NCI-H460 (cell line): ENCODE measurements at regions not wholly inside any gene's neighbourhood (a gene's known extent, or its start where the extent isn't known, plus 50 kb on each side); places are given as distances from the start of the nearest gene placed in this dataset.
"Not testable (repeated sequence)": the region's sequence is repeated elsewhere in the genome, so short reads cannot be mapped to it uniquely, and the experiment has no call there.

Experiments used
- DNase-seq: peaks from one replicate; pipeline ENCODE4 v3.0.0-alpha.2; 2016; ENCODE audit warnings: low read depth; ENCODE audit errors: extremely low read depth

DNA sequence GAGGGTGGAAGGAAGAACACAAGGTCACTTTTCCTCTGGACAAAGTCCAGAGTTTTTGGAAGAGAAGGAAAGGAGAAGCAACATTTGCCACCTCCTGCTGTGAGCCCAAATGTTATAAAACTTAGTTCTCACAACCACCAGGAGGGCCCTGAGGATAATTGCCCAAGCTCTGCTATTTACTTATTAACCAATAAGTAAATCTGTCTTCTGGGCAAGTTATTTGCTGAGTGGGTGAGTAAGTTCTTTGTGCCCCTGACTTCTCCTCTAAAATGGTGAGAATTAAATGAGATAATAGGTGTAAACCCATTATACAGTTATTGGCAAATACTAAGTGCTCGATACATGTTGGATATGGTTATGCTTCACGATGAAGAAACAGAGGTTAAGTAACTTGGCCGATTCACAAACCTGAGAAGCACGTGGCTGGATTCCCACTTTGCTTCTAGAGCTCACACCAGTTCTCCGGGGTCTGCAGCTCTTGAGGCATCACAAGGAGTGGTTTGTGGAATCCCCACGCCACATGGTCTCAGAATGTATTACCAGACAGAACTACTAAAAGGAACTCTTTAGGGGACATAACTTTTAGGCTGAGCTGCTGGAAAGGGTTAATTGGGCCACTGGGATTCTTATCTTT lies 164.1 kb downstream of the MYCN start:
- DNase-seq: no peak

DNA sequence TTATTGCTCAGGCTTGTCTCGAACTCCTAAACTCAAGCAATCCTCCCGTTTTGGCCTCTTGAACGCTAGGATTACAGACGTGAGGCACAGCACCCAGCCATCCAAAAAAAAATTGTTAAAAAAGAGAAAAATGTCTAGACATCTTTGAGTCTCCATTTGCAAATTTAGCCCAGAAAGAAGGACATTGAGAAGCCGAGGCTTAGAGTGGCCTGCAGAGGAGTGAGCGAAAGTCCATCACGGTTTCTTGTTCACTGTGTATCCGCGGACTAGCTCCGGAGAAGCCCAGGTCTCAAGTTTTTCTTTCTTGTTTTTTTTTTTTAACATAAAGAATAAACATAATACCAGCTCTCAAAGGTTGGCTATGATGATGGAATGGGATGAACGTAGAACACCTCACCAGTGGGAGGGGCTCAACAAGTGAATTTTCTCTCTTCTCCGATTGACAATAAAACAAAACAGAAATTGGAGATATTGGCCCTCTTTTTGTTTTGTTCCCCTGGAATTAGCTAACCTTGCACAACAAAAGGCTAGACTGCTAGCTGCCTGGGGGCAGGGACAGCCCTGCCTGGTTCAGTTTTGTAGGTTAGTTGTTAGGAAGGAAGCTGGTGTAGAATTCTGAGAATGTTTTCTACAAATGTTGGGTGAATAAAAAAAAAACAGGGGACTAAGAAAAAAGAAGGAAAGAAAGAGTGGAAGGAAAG lies 163.4 kb downstream of the MYCN start:
- no peak for DNase-seq

DNA sequence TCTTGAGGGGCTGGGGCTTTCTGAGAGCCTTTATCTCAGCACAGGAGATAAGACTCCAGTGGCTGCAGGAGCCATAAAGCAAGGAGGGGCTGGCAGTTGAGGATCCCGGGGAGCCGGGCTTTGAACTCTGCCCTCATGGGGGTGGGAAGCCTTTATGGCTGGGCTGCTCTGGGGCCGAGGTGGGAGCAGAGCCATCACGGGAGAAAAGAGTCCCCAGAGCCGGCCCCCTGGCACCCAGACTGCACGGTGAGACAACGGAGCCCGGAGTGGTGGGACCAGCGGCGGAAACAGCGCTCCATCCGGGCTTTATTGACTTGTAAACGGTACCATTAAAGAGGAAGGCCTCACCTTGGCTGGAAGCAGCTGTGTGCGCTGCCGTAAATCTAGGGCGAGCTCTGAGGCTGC lies 162.6 kb downstream of the MYCN start:
- DNase-seq: no peak

DNA sequence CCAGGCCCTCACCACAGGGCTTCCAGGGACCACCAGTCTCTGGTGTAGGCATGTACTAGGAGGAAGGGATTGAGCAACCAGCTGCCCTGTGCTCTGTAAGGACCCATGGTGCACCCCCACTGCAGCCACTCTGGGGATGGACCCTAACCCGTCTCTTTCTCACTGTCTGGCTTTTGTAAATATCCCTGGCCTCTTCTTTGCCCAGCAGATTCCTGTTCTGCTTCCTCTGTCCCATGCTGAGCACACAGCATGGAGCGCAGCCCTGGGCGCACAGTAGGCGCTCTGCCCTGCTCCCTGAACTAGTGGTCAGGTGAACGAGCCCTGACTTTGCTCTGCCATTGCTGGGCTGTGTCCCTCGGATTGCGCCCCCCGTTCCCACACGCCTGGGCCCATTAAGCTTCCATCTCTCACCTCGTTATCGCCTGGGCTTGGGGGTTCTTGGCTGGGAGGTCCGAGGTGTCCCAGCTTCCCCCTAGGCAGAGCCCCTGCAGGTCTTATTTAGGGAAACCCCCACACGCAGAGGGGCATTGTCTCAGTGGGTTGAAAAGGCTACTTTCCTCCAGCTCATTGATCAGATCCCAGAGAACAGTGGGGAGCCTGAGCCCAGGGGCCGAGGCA lies 162.1 kb downstream of the MYCN start:
- no peak for DNase-seq

DNA sequence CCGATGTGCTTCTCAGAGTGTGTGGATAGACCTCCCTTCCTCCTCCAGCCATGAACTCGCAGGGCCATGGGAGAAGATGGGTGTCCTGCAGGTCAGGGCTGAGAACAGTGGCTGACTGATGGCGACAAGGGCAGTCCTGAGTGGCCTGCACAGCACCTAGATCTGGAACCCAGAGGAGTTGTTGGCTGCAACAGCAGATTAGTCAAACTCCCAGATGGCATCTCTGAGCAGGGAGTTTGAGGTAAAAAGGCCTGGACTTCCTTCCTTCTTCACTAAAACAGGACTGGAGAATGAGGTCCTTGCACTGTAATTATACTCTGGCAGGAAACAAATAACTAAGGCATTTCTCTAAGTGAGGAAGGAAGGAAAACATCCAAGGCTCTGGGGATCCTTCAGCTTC lies 160.8 kb downstream of the MYCN start:
- DNase-seq: no peak

DNA sequence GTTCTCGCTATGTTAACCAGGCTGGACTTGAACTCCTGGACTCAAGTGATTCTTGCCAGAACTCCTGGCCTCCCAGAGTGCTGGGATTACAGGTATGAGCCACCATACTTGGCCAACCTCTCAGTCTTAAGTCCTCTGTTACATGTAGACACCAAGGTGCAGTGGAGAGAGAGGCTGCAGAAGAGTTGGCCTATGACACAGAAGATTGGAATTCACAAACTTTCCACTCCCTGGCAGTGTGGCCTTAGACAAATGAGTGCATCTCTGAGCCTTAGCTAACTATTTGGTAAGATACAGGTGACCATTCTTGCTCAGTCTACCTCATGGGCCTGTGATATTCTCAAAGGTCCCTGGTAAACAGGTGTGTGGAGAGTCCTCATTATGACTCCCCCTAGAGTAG lies 159.7 kb downstream of the MYCN start:
- no peak for DNase-seq

DNA sequence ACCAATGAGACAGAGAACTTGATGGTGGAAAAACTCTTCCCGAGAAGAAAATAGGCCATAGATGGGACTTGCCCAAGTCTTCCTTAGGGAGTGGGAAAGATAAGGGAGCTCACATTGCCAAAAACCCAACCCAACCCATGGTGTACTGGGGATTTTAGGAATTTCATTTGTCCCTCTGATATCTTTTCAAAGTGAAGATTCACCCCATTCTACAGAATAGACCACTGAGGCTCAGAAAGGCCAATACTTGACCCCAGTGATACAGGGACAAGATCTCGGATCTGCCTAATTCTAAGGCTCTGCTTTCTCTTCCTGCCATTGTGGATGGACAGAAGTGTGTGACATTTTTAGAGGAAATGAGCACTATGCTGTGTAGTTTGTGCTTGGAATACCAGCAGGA lies 159.0 kb downstream of the MYCN start:
- DNase-seq: no peak

DNA sequence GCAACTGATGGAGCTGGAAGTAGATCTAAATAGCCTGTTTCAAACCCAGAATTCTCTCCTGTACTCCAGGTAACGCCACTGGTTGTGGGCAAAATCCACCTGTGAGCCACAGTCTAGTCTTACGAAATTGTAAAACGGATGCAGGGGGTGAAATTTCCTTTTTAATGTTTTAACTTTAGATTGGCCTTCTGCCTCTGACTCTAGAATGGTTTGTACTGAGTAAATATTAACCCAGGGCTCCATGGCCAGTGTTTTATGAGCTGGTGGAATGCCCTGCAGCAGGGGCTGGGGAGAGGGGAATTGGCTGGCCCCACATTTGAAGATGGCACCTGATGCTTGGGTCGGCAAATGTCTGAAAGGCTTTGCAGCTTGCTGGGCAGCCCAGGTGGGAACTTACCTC lies 156.6 kb downstream of the MYCN start:
- DNase-seq: no peak

DNA sequence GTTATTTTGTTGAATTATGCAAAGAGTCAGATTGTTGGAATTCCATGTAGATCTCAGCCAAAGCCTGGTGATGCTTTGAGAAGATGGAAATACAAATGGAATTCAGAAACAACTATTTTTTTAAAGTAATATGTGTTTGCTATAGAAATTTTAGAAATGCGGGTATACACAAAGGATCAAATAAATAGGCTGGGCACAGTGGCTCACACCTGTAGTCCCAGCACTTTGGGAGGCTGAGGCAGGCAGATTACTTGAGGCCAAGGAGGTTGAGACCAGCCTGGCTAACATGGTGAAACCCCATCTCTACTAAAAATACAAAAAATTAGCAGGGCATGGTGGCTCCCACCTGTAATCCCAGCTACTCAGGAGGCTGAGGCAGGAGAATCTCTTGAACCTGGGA lies 155.1 kb downstream of the MYCN start:
- not testable (repeated sequence) for DNase-seq

DNA sequence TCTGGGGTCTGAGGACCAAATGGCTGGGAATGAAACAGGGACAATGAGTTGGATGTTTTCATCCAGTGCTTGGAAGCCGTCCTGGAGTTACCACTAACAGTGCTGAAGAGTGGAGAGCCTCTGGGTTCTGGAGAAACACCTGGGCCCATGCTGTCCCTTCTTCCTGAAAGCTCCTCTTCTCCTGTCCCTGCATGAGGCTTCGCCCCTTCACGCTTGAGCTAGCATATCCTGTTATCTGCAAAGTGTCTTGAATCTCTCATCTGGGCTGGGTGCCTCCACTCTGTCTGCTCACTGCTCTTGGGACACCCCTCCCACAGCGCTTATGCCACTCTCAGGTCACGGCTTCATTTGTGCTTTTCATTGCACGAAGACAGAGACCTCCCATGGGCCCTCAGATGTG lies 154.5 kb downstream of the MYCN start:
- DNase-seq: no peak

DNA sequence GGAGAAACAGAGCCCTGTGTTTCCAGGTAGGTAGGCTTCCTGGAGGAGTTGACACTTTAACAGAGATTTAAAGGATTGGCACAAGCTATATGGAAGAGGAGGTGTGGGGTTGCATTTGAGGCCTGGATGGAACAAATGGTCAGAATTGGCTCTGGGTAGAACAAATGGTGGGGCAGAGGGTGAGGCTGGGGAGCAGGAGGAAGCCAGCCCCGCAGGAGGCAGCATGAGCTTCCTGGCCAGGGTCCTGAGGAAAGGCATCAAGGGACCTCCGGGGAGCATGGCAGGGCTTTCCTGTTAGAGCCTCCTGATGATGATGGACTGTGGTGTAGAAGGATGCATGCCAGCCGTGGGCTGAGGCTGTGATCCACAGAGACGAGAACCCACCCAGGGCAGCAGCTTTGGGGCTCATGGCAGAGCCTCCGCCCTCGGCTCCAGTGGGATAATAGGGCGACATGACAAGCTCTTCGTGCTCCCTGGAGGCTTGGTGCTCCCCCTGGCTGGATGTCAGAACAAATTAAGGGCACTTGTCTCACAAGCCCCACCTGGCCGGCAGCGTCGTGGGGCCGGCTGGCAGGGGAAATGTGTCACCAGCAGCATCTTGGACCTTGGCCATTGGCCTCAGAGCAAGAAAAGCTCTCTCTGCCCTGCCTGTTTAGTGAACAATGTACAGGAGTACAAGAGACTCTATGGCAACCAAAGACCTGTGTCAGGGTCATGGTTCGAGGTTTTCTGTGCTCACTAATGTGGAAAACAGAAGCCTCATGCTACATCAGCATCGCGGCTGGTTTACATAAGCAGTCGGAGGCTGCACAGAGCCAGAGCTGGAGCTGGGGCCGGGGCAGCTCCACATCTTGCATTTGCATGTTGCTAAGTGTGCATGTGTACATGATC lies 153.5 kb downstream of the MYCN start:
- DNase-seq: no peak

DNA sequence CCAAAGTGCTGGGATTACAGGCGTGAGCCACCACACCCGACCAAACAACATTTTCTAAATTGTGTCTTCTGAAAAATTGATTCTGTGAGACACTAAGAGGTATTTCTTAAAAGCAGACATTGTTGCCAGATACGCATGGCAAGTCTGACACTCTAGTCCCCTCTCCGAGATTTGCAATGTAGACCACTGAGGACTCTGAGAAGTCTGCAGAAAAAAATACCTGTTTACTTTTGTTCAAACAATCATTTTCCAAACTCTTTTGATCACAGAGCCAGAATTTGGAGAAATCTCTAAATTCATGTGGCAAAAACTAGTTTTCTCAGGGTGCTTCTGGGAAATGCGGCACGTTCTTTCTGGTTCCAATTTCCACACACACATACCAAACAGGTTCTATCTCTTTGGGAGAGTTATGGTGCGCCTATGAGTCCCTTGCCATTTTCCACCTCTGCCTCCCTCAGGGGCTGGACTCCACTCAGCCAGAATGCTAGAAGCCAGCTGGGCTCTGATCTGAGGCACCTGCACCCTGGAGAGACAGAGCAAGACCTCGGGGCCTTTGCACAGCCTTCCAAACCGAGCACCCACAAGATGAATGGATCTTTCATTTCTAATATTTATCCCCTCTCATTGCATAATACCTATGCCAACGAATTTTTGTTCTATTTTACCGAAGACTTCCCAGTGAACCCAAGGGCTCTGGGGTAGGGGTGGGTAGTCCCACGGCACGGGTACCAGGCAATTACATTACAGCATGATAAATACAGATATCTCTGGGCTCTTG lies 152.7 kb downstream of the MYCN start:
- no peak for DNase-seq

DNA sequence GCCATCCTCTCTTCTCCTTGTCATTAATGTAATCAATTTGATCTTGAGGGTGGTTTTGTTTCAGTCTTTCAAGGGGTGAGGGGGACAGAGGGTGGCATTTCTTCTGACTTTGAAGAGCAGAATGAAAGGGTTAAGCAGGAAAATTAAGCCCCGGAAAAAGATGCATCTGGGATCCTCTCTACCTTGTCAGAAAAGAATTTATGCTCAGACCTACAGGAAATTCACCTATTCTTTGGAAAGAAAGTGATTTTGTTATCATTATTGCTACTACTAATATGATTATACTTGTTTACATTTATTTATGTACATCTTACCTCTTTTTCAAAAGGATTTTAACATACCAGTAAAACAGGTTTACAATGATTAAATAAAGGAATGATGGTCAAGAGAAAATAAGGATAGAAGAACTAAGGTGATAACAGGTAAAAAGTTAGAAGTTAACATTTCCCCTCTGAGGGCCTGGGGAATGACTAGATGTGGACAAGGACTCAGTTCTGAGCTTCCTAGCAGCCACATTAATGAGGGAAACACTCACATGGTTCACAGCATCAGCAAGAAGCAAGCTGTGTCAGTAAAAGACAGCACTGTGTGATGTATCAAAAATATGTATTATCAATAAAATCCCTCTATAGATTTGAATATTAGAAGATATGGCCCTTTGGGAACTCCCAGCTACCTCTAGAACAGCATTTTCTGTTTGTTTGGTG lies 151.4 kb downstream of the MYCN start:
- no peak for DNase-seq

DNA sequence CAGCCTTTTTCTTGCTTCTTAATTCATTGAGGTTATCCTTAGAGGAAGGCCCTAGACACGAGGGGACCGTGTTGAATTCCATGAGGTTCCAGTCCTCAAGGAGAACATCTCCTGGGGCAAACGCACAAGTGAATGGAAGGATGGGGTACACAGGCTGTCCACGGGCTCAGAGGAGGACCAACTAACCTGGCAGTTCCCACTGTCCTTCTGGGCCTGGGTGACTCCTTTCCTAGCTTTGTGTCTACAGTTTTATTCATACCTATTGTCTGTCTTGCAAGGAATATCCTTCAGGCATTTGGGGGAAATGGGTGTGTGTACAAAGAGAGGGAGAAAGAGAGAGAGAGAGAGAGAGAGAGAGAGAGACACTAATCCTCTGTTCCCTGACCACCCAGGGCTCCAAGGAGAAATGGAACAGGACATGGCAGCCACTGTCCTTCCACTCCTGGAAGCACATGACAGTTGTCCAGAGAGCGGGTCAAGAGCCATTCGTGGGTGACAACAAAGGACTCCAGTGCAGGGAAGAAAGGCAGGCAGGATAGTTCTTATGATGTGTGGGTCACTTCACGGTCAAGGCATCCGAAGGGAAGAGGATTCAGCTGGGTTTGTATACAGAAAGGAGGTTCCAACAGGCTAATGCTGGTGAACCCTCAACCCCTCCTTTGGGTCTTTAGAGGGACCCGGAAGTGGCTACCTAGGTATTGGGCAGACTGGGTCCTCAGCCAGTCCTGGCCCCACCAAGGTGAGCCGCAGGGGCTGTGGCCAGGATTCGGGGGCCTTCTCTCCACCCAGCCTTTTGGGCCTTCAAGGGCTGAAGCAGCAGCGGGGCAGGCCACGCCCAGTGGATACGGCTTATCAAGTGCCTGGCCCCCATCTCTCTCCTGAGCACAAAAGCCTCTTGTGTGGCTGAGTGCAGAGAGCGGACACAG lies 150.6 kb downstream of the MYCN start:
- DNase-seq: no peak

DNA sequence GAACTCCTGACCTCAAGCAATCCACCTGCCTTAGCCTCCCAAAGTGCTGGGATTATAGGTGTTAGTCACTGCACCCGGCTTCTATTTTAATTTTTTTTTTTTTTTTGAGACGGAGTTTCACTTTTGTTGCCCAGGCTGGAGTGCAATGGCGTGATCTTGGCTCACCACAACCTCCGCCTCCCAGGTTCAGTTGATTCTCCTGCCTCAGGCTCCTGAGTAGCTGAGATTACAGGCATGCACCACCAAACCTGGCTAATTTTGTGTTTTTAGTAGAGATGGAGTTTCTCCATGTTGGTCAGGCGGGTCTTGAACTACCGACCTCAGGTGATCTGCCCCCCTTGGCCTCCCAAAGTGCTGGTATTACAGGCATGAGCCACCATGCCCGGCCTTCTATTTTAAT lies 149.1 kb downstream of the MYCN start:
- DNase-seq: not testable (repeated sequence)

DNA sequence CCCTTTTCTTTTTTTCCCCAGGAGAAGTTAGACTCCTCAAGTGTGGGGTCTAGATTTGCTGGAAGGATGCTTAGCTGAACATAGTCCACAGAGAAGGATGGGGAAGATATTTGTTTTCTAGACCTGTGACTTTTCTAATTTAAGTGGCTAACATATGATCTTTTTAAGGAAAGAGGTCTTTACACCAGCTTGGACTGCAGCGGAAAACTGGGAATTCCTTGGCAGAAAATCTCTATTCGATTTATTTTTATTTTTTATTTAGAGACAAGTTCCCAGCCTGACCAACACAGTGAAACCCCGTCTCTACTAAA lies 148.4 kb downstream of the MYCN start:
- no peak for DNase-seq

DNA sequence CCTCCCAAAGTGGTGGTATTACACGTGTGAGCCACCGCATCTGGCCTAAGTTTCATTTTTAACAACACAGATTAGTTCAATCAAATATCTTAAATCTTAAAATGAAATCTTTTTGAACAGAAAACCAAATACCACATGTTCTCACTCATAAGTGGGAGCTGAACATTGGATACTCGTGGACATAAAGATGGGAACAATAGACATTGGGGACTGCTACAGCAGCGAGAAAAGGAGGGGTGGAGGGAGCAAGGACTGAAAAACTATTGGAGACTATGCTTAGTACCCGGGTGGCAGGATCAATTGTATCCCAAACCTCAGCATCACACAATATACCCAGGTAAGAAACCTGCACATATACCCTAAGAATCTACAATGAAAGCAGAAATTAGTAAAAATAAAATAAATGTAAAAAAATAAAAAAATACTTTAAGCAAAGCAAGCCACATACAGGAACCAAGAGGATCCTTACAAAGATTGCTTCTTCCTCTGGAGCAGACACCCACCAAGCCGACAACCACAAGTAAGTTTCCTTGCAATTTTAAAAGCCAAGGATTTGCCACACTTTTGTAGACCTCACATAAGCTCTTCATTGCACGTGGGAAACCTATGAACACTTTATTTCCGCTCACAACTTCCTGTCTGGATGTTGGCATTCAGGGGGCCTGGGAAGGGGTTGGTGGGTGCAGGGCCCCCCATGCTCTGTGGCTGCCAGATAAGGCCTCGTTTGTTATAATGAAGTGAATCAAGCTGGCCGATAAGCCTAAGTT lies 147.9 kb downstream of the MYCN start:
- no peak for DNase-seq

DNA sequence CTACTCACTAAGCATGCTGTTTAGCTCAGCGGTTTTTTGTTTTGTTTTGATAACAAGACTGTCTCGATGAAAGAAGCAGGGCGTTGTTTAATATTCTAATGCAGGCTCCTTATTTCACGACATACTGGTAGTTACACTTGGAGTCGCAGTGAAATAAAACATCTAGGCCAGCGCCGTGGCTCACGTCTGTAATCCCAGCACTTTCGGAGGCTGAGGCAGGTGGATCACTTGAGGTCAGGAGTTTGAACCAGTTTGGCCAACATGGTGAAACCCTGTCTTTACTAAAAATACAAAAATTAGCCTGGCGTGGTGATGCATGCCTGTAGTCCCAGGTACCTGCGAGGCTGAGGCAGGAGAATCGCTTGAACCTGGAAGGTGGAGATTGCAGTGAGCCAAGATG lies 145.8 kb downstream of the MYCN start:
- DNase-seq: not testable (repeated sequence)
